Ascending aorta (tissue), 2 donors: ENCODE measurements at regions not wholly inside any gene's neighbourhood (a gene's known extent, or its start where the extent isn't known, plus 50 kb on each side); places are given as distances from the start of the nearest gene placed in this dataset.

ENCODE experiments used
- DNase-seq, 2 donors: peaks; one replicate each; pipeline ENCODE4 v3.0.0-alpha.2; 2019; ENCODE audit warnings: low spot score in 2 of 2
- H3K27ac ChIP-seq, 2 donors: fragments of 200-600 bp; sonication (generic); one replicate each; pipeline ENCODE4 v1.5.1; 2016 to 2017; ENCODE audit warnings: mild to moderate bottlenecking in 1 of 2
- H3K27me3 ChIP-seq: fragments of 200-600 bp; sonication (generic); one replicate; pipeline ENCODE4 v1.5.1; 2017
- H3K36me3 ChIP-seq, 2 donors: fragments of 200-600 bp; sonication (generic); one replicate each; pipeline ENCODE4 v1.5.1; 2016
- H3K4me1 ChIP-seq, 2 donors: fragments of 200-600 bp; sonication (generic); one replicate each; pipeline ENCODE4 v1.5.1; 2016 to 2017; ENCODE audit warnings: mild to moderate bottlenecking in 1 of 2
- H3K4me3 ChIP-seq, 2 donors: fragments of 200-600 bp; sonication (generic); one replicate each; pipeline ENCODE4 v1.5.1; 2016 to 2017; ENCODE audit warnings: mild to moderate bottlenecking in 1 of 2
- H3K9me3 ChIP-seq, 2 donors: fragments of 200-600 bp; sonication (generic); one replicate each; pipeline ENCODE4 v1.5.1; 2016
- CTCF ChIP-seq, 3 experiments: fragments of 200-600 bp in 2 of 3; fragments of 450-650 bp in 1 of 3; sonication (generic) in 2 of 3; IDR thresholded peaks; one replicate each; pipeline ENCODE4 v1.5.1; 2016 to 2019; ENCODE audit warnings: antibody characterized with exemption in 3 of 3, mild to moderate bottlenecking in 1 of 3, moderate library complexity in 1 of 3
- intact Hi-C: fragments of 100-400 bp; cut with DNase I; formaldehyde crosslinking; loops from one replicate; pipeline ENCODE4 v1.15.1; 2023

- H3K9me3 ChIP-seq: no peaks in the 10 kb centered on the region
- H3K27ac ChIP-seq: no peak overlapping the region
- H3K4me1 ChIP-seq: no peaks in the 10 kb centered on the region
- intact Hi-C loops: no loop called here
- H3K36me3 ChIP-seq: no peaks in the 10 kb centered on the region
- TF ChIP-seq CTCF (IDR thresholded peaks at IDR 0.05): no peak
- DNase-seq: no peak
- no peaks in the 10 kb centered on the region for H3K27me3 ChIP-seq
- H3K4me3 ChIP-seq: no peak overlapping the region
Measured at GRCh38 chr5:61775901-61776300, 443.8 kb downstream of the ZSWIM6 start.

- H3K9me3 ChIP-seq: no peaks in the 10 kb centered on the region
- no peaks in the 10 kb centered on the region for H3K36me3 ChIP-seq
- DNase-seq: no peak
- intact Hi-C loops: no loop called here
- H3K4me1 ChIP-seq: no peaks in the 10 kb centered on the region
- H3K4me3 ChIP-seq: no peak overlapping the region
- H3K27ac ChIP-seq: no peak overlapping the region
- no peaks in the 10 kb centered on the region for H3K27me3 ChIP-seq
- TF ChIP-seq CTCF (IDR thresholded peaks at IDR 0.05): no peak
Measured at GRCh38 chr5:61777292-61777691, 445.2 kb downstream of the ZSWIM6 start.

GRCh38 chr5:61779743-61780142 lies 447.7 kb downstream of the ZSWIM6 start:
- no peak for TF ChIP-seq CTCF (IDR thresholded peaks at IDR 0.05)
- H3K27ac ChIP-seq: no peak overlapping the region
- no peaks in the 10 kb centered on the region for H3K4me1 ChIP-seq
- no peak for DNase-seq
- no peaks in the 10 kb centered on the region for H3K27me3 ChIP-seq
- H3K36me3 ChIP-seq: no peaks in the 10 kb centered on the region
- intact Hi-C loops: no loop called here
- H3K9me3 ChIP-seq: no peaks in the 10 kb centered on the region
- no peak overlapping the region for H3K4me3 ChIP-seq

- Histone ChIP-seq H3K27me3 (no peaks in the 10 kb centered on the region), H3K9me3 (no peaks in the 10 kb centered on the region), H3K4me1 (no peaks in the 10 kb centered on the region), H3K36me3 (no peaks in the 10 kb centered on the region), H3K4me3 (no peak overlapping the region), H3K27ac (no peak overlapping the region)
- TF ChIP-seq CTCF (IDR thresholded peaks at IDR 0.05): no peak
- no peak for DNase-seq
- intact Hi-C loops: no loop called here
Measured at GRCh38 chr5:61783481-61783880, 451.4 kb downstream of the ZSWIM6 start.

- Histone ChIP-seq H3K9me3 (no peaks in the 10 kb centered on the region), H3K4me1 (no peaks in the 10 kb centered on the region), H3K27ac (no peak overlapping the region), H3K4me3 (no peak overlapping the region), H3K36me3 (no peaks in the 10 kb centered on the region), H3K27me3 (no peaks in the 10 kb centered on the region)
- TF ChIP-seq CTCF (IDR thresholded peaks at IDR 0.05): no peak
- DNase-seq: no peak
- intact Hi-C loops: no loop called here
Measured at GRCh38 chr5:61784341-61784740, 452.3 kb downstream of the ZSWIM6 start.

- H3K27ac ChIP-seq: no peak overlapping the region
- no peaks in the 10 kb centered on the region for H3K9me3 ChIP-seq
- DNase-seq: no peak
- no peaks in the 10 kb centered on the region for H3K36me3 ChIP-seq
- intact Hi-C loops: no loop called here
- TF ChIP-seq CTCF (IDR thresholded peaks at IDR 0.05): no peak
- no peaks in the 10 kb centered on the region for H3K27me3 ChIP-seq
- H3K4me1 ChIP-seq: no peaks in the 10 kb centered on the region
- H3K4me3 ChIP-seq: no peak overlapping the region
Measured at GRCh38 chr5:61788548-61788947, 456.5 kb downstream of the ZSWIM6 start.
